ENCODE measurements at regions not wholly inside any gene's neighbourhood (a gene's known extent, or its start where the extent isn't known, plus 50 kb on each side); places are given as distances from the start of the nearest gene placed in this dataset.
A peak's percentile ranks its signal among the peaks of the same experiment; 100 is the strongest.

- Mint-ChIP-seq H3K9me3 (no peaks in the 10 kb centered on the region), H3K4me3 (no peak overlapping the region), H3K27ac (no peak overlapping the region), H3K4me1 (no peaks in the 10 kb centered on the region), H3K27me3 (no peaks in the 10 kb centered on the region), H3K36me3 (no peaks in the 10 kb centered on the region)
- no peak for ATAC-seq (replicated peaks)
- no peak for DNase-seq
Measured at GRCh38 chr12:66962290-66962689, 283.4 kb upstream of the GRIP1 start.

DNA sequence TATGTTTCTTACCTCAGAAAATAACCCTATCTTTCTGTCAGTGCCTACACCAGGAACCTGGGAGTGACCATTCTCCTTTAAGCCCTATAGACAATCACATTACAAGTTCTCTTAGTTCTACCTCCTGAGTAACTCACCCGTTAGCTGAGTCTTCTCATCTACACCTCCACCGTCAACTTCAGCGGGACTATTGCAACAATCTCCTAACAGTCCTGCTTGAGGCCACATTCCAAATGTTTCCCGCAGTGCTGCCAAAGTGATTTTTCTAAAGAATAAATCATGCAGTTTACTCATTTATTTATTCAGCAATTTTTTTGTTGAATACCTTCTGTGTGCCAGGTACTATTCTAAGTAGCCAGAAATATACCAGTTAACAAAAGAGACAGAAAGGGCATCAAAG is 285.0 kb upstream of the GRIP1 start:
- H3K4me1 Mint-ChIP-seq, result no peaks in the 10 kb centered on the region
- no peak for DNase-seq
- no peaks in the 10 kb centered on the region for H3K36me3 Mint-ChIP-seq
- no peaks in the 10 kb centered on the region for H3K27me3 Mint-ChIP-seq
- no peak for ATAC-seq (replicated peaks)
- H3K4me3 Mint-ChIP-seq, result no peak overlapping the region
- no peaks in the 10 kb centered on the region for H3K9me3 Mint-ChIP-seq
- no peak overlapping the region for H3K27ac Mint-ChIP-seq

- Mint-ChIP-seq H3K27me3 (peaks cover 0 to under 1% of the 10 kb centered on the region in 2 donors), H3K4me1 (no peaks in the 10 kb centered on the region), H3K36me3 (no peaks in the 10 kb centered on the region), H3K4me3 (no peak overlapping the region), H3K9me3 (no peaks in the 10 kb centered on the region), H3K27ac (no peak overlapping the region)
- ATAC-seq (replicated peaks) (peak; percentile 27 to 50), DNase-seq (no peak)
Measured at GRCh38 chr12:66964629-66965028, 285.8 kb upstream of the GRIP1 start.

DNA sequence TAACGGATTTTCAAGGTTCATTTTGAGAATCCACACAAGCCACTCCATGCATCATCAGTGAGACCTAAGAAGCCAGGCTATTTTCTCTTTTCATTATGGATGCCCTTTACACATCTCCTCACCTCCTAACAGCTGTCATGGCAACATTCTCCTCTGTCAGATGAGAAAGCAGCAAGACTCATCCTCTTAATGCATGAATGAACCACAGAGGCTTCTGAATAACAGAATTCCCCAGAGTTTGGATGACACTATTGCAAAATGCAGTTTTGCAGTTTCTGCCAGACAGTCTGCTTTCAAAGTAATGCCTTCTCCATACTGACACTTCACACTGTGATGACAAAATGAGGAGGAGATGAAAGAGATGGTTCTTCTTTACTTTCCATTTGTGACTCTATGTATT is 286.7 kb upstream of the GRIP1 start:
- DNase-seq, result no peak
- Mint-ChIP-seq H3K4me3 (no peak overlapping the region), H3K27me3 (peaks cover 0 to 4% of the 10 kb centered on the region in 2 donors), H3K27ac (no peak overlapping the region), H3K9me3 (no peaks in the 10 kb centered on the region), H3K4me1 (no peaks in the 10 kb centered on the region), H3K36me3 (no peaks in the 10 kb centered on the region)
- ATAC-seq (replicated peaks), result peak; percentile 27 to 73

GRCh38 chr12:66971816-66972215 is 292.9 kb upstream of the GRIP1 start:
- H3K27ac Mint-ChIP-seq, result no peak overlapping the region
- no peak for DNase-seq
- H3K9me3 Mint-ChIP-seq, result peaks cover 0 to 2% of the 10 kb centered on the region in 2 donors
- H3K4me3 Mint-ChIP-seq, result no peak overlapping the region
- no peaks in the 10 kb centered on the region for H3K4me1 Mint-ChIP-seq
- H3K27me3 Mint-ChIP-seq, result peaks cover 6 to 16% of the 10 kb centered on the region in 2 donors
- no peaks in the 10 kb centered on the region for H3K36me3 Mint-ChIP-seq
- no peak for ATAC-seq (replicated peaks)

DNA sequence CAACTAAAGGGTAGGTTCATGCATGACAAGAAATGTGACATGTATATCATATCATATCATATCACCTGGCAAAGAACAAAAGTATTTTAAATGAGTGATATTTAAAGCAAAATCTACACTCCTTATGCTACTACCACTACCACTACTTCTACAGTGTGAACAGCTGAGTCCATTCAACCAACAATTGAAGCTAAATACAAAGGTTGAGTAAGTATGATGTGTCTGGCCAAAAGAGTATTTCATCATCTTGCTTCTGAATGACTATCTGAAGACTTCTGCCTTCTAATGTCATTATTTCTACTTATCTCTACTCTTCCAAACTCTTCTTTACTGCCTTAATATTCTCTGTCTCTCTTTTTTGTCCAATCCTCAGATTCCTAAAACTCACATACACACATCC is 292.6 kb upstream of the CAND1 start:
- H3K4me3 Mint-ChIP-seq, result no peak overlapping the region
- no peaks in the 10 kb centered on the region for H3K36me3 Mint-ChIP-seq
- ATAC-seq (replicated peaks) (no peak), DNase-seq (no peak)
- no peaks in the 10 kb centered on the region for H3K4me1 Mint-ChIP-seq
- peaks cover 13 to 14% of the 10 kb centered on the region in 2 donors for H3K27me3 Mint-ChIP-seq
- H3K27ac Mint-ChIP-seq, result no peak overlapping the region
- H3K9me3 Mint-ChIP-seq, result peaks cover 0 to under 1% of the 10 kb centered on the region in 2 donors

GRCh38 chr12:66978802-66979201 is 290.4 kb upstream of the CAND1 start:
- peaks cover 11 to 15% of the 10 kb centered on the region in 2 donors for H3K27me3 Mint-ChIP-seq
- no peak overlapping the region for H3K4me3 Mint-ChIP-seq
- H3K4me1 Mint-ChIP-seq, result no peaks in the 10 kb centered on the region
- peaks cover 0 to 2% of the 10 kb centered on the region in 2 donors for H3K9me3 Mint-ChIP-seq
- H3K36me3 Mint-ChIP-seq, result no peaks in the 10 kb centered on the region
- H3K27ac Mint-ChIP-seq, result no peak overlapping the region
- no peak for DNase-seq
- no peak for ATAC-seq (replicated peaks)

DNA sequence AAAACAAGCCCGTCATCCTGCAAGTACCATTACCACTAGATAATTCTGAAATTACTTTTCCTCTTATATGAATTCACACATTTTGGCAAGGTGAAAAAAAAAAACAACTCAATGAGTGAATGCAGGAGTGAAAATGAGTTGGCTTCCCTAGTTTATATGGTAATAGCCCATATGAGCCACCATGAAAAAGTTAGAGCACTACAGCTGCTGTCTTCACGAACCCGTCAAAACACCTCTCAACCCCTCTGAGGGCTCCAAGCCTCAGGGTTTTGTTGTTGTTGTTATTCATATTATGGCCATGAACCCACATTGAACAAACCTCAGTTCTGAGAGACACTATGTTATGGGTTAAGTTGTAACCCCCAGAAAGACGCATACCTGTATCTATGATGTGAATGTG is 289.9 kb upstream of the CAND1 start:
- Mint-ChIP-seq H3K4me1 (no peaks in the 10 kb centered on the region), H3K36me3 (no peaks in the 10 kb centered on the region), H3K27ac (no peak overlapping the region), H3K27me3 (peaks cover 15 to 18% of the 10 kb centered on the region in 2 donors), H3K4me3 (no peak overlapping the region), H3K9me3 (peaks cover 0 to 2% of the 10 kb centered on the region in 2 donors)
- DNase-seq (no peak), ATAC-seq (replicated peaks) (no peak)

DNA sequence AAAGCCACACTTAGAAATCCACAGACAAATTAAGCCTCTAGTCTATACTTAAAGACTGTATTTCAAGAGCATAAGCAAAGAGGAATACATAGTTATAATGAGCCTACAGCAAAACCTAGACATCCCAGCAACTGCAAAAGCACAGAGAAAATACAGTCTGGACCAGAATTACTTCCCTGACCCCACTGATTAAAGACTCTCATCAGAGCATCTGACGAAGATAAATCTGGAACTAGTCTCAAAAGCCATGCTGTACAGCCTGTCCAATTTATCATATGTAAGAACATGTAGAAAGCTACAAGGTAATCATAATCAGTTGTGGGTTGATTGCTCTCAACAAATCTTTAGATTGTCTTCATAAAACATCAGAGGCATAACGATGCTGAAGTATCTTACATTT is 285.1 kb upstream of the CAND1 start:
- peaks cover 11 to 15% of the 10 kb centered on the region in 2 donors for H3K27me3 Mint-ChIP-seq
- no peak overlapping the region for H3K4me3 Mint-ChIP-seq
- no peaks in the 10 kb centered on the region for H3K36me3 Mint-ChIP-seq
- H3K4me1 Mint-ChIP-seq, result no peaks in the 10 kb centered on the region
- ATAC-seq (replicated peaks), result no peak
- no peak for DNase-seq
- no peak overlapping the region for H3K27ac Mint-ChIP-seq
- peaks cover 0 to 2% of the 10 kb centered on the region in 2 donors for H3K9me3 Mint-ChIP-seq

GRCh38 chr12:66984962-66985361 is 284.2 kb upstream of the CAND1 start:
- H3K27ac Mint-ChIP-seq, result no peak overlapping the region

DNA sequence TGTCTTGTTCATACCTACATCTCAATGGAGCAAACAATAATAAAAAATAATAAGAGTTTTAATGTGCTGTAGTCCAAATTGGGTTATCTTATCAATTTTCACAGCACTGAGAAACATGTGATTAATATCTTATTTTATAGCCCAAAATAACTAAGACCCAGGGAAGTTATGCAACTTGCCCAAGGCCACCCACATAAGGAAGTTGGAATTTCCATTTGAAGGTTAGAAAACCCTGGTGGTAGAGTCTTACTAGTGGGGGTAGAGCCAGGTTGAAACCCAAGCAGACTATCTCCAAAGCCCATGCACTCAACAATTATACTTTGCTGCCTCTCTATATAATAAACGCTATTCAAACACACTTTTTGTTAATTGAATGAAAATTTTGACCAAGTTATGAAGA is 270.0 kb upstream of the CAND1 start:
- Mint-ChIP-seq H3K4me1 (no peaks in the 10 kb centered on the region), H3K4me3 (no peak overlapping the region), H3K36me3 (no peaks in the 10 kb centered on the region), H3K27ac (no peak overlapping the region), H3K27me3 (peaks cover 0 to 5% of the 10 kb centered on the region in 2 donors), H3K9me3 (no peaks in the 10 kb centered on the region)
- ATAC-seq (replicated peaks), result no peak
- no peak for DNase-seq

More at GRCh38 chr12:66984962-66985361, 284.2 kb upstream of the CAND1 start:
- H3K27me3 Mint-ChIP-seq, result peaks cover 5 to 15% of the 10 kb centered on the region in 2 donors
- ATAC-seq (replicated peaks) (no peak), DNase-seq (no peak)
- H3K4me3 Mint-ChIP-seq, result no peak overlapping the region
- peaks cover 0 to 2% of the 10 kb centered on the region in 2 donors for H3K9me3 Mint-ChIP-seq
- H3K4me1 Mint-ChIP-seq, result no peaks in the 10 kb centered on the region
- H3K36me3 Mint-ChIP-seq, result no peaks in the 10 kb centered on the region

GRCh38 chr12:67001251-67001650 is 267.9 kb upstream of the CAND1 start:
- Mint-ChIP-seq H3K9me3 (no peaks in the 10 kb centered on the region), H3K27me3 (peaks cover 0 to 10% of the 10 kb centered on the region in 2 donors), H3K27ac (no peak overlapping the region), H3K36me3 (no peaks in the 10 kb centered on the region), H3K4me1 (no peaks in the 10 kb centered on the region), H3K4me3 (no peak overlapping the region)
- ATAC-seq (replicated peaks) (no peak), DNase-seq (no peak)

DNA sequence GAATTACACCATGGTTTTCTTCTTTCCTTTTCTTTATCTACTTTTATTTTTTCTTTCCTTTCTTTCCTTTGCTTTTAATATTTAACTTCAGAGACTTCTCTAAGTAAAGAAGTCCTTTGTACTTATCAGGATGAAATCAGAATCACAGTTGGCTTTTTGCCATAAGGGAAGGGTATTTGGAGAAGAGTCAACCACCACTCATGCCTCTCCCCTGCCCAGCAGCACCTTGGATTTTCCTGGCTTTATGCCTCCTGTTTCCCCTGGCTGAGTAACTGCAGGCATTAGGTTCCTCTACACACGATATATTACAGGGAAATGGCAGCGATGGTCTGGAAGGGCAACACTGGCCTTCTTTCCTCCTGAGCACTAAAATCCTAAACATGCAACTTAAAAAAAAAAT is 266.4 kb upstream of the CAND1 start:
- DNase-seq, result no peak
- H3K27ac Mint-ChIP-seq, result no peak overlapping the region
- no peak for ATAC-seq (replicated peaks)
- H3K27me3 Mint-ChIP-seq, result peaks cover 0 to 10% of the 10 kb centered on the region in 2 donors
- H3K4me3 Mint-ChIP-seq, result no peak overlapping the region
- no peaks in the 10 kb centered on the region for H3K9me3 Mint-ChIP-seq
- H3K4me1 Mint-ChIP-seq, result no peaks in the 10 kb centered on the region
- H3K36me3 Mint-ChIP-seq, result no peaks in the 10 kb centered on the region

GRCh38 chr12:67006610-67007009 is 262.5 kb upstream of the CAND1 start:
- ATAC-seq (replicated peaks), result no peak
- Mint-ChIP-seq H3K9me3 (no peaks in the 10 kb centered on the region), H3K27ac (no peak overlapping the region), H3K36me3 (no peaks in the 10 kb centered on the region), H3K4me1 (no peaks in the 10 kb centered on the region), H3K4me3 (no peak overlapping the region), H3K27me3 (peaks cover 0 to 10% of the 10 kb centered on the region in 2 donors)
- no peak for DNase-seq

DNA sequence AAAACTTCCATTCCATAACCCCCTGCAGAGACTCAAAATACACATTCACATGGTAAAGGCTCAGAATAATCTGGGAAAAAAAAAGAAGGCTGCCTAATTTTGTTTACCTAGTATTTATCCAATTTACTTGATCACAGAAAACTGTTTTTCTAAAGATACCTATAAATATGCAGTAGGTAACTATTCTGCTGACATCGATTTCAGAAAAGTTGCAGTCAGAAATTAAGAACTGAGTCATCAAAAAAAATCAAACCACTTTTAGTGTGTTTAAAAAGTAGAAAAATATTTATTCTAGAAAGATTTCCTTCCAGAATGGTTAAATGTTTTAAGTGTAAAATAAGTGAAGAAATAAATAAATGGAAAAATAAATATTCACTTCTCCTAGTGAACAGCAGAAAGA is 254.5 kb upstream of the CAND1 start:
- no peak overlapping the region for H3K4me3 Mint-ChIP-seq
- H3K36me3 Mint-ChIP-seq, result no peaks in the 10 kb centered on the region
- H3K27me3 Mint-ChIP-seq, result peaks cover 0 to 4% of the 10 kb centered on the region in 2 donors
- DNase-seq (no peak), ATAC-seq (replicated peaks) (no peak)
- H3K27ac Mint-ChIP-seq, result no peak overlapping the region
- no peaks in the 10 kb centered on the region for H3K9me3 Mint-ChIP-seq
- H3K4me1 Mint-ChIP-seq, result no peaks in the 10 kb centered on the region

- no peak for DNase-seq
- H3K27ac Mint-ChIP-seq, result no peak overlapping the region
- no peak overlapping the region for H3K4me3 Mint-ChIP-seq
- H3K27me3 Mint-ChIP-seq, result peaks cover 0 to 4% of the 10 kb centered on the region in 2 donors
- H3K9me3 Mint-ChIP-seq, result no peaks in the 10 kb centered on the region
- no peaks in the 10 kb centered on the region for H3K4me1 Mint-ChIP-seq
- ATAC-seq (replicated peaks), result no peak
- H3K36me3 Mint-ChIP-seq, result no peaks in the 10 kb centered on the region
Measured at GRCh38 chr12:67018105-67018504, 251.1 kb upstream of the CAND1 start.

Measured in stimulated activated naive B cell treated with anti-CD40 and anti-IgM and Interleukin-4, amounts not matched to agents 10 μg/mL and 1 μg/mL and 100 μg/mL, for 72 hours (primary cell).